Activated T-helper 1 cell treated with anti-CD3 and anti-CD28 coated beads, Interleukin-2, amount 50 U/mL, for 16 hours (primary cell): ENCODE measurements at regions not wholly inside any gene's neighbourhood (a gene's known extent, or its start where the extent isn't known, plus 50 kb on each side); places are given as distances from the start of the nearest gene placed in this dataset.

Experiments
- DNase-seq, 2 donors: peaks; one replicate each; pipeline ENCODE4 v3.0.0-alpha.2; 2020; ENCODE audit warnings: low read depth in 1 of 2, low spot score in 1 of 2

DNA sequence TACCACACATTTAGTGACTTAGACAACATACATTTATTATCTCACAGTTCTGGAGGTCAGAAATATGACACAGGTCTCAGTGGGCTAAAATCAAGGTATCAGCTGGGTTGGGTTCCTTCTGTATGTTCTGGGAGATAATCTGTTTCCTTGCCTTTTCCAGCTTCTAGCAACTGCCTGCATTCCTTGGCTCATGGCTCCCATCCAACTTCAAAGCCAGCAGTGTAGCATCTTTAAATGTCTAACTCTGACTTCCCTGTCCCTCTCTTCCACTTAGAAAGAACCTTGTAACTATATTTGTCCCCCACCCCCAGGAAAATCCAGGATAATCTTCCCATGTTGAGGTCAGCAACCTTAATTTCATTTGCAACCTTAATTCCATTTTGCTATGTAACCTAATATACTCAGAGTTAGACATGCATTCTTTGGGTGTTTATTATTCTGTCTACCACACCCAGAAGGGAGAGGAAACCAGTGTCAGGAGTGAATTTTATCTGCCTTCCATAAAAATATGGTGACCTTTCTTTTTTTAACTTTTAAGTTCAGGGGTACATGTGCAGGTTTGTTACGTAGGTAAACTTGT lies 57.3 kb upstream of the SMIM30 start:
- no peak for DNase-seq

DNA sequence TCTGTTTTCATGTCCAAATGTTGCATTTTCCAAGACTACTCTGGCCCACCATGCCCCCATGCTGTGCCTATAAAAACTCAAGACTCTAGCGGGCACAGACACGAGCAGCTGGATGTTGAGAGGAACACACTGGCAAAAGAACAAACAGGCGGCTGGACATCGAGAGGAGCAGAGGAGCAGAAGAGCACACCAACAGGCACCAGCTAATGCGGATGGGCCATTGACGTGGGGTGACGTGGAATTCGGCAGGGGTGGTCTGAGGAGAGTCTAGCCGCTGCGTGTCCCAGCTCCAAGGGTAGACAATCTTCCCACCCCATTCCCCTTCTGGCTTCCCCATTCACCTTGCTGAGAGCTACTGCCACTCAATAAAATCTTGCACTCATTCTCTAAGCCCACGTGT lies 54.4 kb upstream of the SMIM30 start:
- DNase-seq = no peak

DNA sequence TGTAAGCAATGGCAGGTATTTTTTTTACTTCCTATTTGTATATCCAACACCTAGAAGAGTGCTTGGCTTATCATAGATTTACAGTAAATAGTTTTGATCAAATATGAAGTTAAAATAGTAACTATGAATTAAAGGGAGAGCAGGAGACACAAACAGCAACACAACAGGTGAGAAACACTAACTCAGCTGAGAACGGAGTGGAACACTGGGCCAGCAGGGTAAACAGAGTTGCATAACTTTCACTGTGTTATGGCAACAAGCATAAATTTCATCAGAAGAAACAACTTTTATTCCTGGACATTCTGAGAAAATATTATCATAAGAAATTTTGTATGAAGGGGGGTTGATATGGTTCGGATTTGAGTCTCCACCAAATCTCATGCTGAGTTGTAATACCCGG lies 52.2 kb upstream of the SMIM30 start:
- no peak for DNase-seq
